ENCODE measurements at regions not wholly inside any gene's neighbourhood (a gene's known extent, or its start where the extent isn't known, plus 50 kb on each side); places are given as distances from the start of the nearest gene placed in this dataset.

GRCh38 chr2:128621074-128621473, 302.4 kb upstream of the HS6ST1 start:
- TF ChIP-seq, protein P1, sequence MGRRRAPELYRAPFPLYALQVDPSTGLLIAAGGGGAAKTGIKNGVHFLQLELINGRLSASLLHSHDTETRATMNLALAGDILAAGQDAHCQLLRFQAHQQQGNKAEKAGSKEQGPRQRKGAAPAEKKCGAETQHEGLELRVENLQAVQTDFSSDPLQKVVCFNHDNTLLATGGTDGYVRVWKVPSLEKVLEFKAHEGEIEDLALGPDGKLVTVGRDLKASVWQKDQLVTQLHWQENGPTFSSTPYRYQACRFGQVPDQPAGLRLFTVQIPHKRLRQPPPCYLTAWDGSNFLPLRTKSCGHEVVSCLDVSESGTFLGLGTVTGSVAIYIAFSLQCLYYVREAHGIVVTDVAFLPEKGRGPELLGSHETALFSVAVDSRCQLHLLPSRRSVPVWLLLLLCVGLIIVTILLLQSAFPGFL (CRISPR knock-in tag; IDR thresholded peaks at IDR 0.05; ENCODE audit: borderline replicate concordance), result no peak
- TF ChIP-seq, protein P2, sequence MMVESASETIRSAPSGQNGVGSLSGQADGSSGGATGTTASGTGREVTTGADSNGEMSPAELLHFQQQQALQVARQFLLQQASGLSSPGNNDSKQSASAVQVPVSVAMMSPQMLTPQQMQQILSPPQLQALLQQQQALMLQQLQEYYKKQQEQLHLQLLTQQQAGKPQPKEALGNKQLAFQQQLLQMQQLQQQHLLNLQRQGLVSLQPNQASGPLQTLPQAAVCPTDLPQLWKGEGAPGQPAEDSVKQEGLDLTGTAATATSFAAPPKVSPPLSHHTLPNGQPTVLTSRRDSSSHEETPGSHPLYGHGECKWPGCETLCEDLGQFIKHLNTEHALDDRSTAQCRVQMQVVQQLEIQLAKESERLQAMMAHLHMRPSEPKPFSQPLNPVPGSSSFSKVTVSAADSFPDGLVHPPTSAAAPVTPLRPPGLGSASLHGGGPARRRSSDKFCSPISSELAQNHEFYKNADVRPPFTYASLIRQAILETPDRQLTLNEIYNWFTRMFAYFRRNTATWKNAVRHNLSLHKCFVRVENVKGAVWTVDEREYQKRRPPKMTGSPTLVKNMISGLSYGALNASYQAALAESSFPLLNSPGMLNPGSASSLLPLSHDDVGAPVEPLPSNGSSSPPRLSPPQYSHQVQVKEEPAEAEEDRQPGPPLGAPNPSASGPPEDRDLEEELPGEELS (CRISPR knock-in tag; IDR thresholded peaks at IDR 0.05), result no peak
- TF ChIP-seq KAT7 (CRISPR knock-in tag; IDR thresholded peaks at IDR 0.05; ENCODE audit: borderline replicate concordance) (no peak), NR1H2 (CRISPR knock-in tag; IDR thresholded peaks at IDR 0.05) (no peak)
- TF ChIP-seq, protein P3, sequence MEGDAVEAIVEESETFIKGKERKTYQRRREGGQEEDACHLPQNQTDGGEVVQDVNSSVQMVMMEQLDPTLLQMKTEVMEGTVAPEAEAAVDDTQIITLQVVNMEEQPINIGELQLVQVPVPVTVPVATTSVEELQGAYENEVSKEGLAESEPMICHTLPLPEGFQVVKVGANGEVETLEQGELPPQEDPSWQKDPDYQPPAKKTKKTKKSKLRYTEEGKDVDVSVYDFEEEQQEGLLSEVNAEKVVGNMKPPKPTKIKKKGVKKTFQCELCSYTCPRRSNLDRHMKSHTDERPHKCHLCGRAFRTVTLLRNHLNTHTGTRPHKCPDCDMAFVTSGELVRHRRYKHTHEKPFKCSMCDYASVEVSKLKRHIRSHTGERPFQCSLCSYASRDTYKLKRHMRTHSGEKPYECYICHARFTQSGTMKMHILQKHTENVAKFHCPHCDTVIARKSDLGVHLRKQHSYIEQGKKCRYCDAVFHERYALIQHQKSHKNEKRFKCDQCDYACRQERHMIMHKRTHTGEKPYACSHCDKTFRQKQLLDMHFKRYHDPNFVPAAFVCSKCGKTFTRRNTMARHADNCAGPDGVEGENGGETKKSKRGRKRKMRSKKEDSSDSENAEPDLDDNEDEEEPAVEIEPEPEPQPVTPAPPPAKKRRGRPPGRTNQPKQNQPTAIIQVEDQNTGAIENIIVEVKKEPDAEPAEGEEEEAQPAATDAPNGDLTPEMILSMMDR (IDR thresholded peaks at IDR 0.05), result no peak
